SKM-1 treated with dmso at 0.1 percent for 144 hours (cell line): ENCODE measurements at regions not wholly inside any gene's neighbourhood (a gene's known extent, or its start where the extent isn't known, plus 50 kb on each side); places are given as distances from the start of the nearest gene placed in this dataset.

ENCODE experiments used
- DNase-seq: peaks from one replicate; lab custom pipeline; 2025; ENCODE audit not compliant: unreplicated experiment; lab: John Stamatoyannopoulos, UW

DNA sequence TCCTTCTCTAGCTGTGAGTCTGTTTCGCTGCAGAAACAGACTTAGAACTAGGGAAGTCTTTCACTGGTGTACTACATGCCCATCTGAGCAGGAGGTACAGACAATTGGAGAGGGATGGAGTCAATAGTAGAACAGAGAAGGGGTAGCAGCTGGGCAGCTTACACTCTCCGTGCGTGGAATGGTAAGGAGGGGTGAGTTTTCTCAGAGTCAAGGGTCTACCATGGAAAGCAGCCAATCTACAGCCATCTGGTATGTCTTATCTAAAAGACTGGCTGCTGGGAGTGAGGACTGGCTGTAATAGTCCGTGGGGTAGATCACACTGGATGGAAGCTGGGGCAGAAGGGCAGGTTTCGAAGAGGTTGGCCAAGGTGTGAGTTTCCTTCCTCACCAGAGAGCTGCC lies 137.3 kb upstream of the TENM4 start:
- no peak for DNase-seq

DNA sequence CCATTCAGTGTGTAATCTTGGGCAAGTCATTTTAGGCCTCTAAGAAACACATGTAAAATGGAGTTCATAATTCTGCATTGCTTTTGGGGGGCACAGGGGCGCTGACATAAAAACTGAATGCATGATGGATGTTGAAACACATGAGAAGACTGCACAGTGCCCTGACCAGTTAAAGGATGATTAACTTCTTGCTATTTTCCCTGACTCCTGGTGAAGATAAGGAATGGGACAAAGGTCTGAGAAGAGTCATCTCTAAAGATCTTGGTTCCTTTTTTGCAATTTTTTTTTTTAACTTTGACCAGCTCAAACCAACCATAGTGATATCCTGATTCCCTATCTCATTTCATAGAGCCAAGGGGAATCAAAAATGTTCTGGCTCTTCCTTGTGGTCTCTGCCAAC lies 134.9 kb upstream of the TENM4 start:
- no peak for DNase-seq

DNA sequence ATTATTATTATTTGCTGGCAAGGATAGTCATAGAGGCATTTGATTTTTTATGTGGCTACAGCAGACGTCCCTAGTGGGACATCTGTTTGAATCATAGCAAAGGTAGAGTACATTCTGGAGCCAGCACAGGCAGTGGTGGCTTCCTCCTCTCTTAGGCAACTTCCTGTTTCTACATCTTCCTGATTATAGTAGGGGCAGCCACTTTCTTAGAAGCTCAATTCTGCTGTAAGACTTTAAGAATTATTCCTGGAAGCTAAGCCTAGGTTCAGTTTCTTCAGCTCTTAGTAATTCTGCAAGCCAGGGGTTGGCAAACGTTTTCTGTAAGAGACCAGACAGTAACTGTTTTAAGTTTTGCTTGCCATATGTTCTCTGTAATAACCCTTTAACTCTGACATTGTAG lies 129.3 kb upstream of the TENM4 start:
- DNase-seq = peak; percentile 74

DNA sequence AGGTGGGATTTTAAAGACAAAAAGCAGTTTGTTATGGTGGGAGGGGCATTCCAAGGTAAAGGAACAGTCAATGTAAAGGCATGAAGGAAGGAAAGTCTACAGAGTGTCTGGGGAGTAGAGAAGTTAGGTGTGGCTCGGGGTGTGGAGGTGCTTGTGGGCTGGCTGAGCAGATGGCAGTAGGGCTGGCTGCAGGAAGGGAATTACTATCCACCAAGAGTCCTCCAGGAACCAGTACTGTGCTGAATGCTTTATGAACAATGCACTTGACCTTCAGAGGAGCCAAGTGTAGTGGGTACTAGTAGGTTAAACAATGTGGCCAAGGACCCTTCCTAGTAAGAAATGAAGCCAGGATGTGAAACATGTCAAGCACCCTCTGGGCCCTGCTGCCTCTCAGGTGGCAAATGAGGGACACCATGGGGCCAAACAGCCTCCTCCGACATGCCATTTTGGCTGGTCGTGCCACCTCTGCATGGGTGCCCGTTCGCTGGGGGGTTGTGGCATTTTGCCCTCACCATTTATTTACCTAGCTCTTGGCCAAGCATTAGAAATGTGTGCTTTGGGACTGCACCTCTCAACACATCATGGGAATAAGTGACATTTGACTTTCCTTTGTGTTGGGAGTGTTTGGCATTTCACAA lies 123.6 kb upstream of the TENM4 start:
- no peak for DNase-seq

DNA sequence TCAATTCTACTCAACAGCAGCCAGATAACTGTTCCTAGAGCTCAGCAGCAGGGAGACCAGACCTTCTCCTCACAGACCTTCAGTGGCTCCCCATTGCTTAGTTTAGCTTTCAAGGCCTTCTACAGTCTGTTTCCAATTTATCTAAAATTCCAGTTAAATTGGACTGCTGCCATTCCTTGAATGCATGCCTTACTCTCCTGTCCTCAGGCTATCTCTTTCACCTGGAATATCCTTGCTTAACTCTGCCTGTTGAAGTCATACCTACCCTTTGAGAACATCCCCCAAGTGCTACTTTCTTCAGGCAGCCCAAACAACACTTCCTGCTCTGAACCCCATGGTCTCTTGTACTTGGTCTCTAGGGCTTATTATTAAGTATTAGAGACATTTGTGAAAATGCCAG lies 120.7 kb upstream of the TENM4 start:
- no peak for DNase-seq

DNA sequence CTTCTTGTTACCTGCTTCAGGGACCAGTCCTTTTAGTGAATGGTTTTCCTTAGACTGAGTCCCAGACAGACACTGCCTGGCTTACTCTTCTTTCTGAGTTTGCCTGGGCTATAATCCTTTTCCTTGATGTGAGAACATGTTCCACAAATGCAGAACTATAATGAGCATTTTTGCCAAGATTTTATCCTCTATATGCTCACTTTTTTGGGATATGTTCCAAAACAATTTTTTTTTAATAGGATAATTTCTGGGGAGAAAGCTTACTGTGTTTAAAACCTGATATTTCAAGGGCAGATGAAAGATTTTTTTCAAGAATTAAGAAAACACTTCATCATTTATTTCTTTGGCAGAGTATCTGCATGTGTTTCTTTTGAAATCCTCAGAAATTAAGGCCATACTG lies 110.0 kb upstream of the TENM4 start:
- DNase-seq = no peak

DNA sequence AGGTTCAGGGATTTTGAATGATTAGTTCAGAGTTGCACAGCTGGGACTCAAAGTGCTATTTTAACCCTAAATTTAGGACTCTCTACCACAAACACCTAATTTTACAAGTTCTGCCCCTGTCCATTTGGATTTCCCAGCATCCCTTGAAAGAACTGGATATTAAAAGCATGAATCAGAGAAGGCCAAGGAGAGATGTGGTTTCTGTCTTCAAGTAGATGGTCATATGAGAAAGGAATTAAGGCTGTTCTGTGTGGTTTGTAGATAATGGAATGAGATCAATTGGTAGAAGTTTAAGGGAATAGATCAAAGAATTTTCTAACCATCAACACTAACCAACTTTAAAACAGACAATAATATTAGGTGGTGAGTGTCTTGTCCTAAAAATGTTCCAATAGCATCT lies 106.4 kb upstream of the TENM4 start:
- DNase-seq = no peak

DNA sequence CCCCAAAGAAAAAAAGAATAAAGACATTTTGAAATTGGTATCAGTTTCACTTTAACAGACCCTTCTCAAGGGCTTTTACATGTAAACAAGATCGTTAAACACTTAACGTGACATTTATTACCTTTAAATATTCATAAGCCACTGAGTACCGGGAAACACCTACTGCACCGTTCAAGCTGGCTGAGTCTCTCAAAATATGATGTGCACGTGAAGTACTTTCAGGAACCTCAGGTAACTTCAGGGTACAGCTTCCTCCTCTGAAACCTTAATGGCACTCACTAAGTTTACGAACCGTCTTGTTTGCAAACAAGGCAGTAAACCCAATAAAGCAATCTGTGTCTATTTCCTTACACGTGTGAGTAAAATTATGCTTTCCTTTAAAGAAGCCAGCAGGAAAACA lies 105.5 kb upstream of the TENM4 start:
- no peak for DNase-seq

DNA sequence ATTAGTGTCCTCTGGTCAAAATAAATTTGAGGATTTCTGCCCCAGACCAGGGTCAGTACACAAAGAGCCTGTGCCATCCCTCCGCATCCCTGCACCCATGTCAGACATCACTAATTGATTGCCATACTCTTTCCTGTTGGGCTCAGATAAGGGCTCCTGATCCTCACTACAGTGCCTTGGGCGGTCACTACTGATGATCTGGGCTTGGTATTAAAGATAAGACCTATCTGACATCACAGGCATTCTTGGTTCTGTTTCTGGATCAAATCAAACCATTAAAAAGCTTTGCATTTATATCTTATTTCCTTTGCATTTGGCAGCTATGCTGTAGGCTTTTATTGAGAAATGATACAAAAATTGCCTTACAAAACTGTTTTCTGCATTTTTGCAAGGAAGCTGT lies 103.5 kb upstream of the TENM4 start:
- no peak for DNase-seq

DNA sequence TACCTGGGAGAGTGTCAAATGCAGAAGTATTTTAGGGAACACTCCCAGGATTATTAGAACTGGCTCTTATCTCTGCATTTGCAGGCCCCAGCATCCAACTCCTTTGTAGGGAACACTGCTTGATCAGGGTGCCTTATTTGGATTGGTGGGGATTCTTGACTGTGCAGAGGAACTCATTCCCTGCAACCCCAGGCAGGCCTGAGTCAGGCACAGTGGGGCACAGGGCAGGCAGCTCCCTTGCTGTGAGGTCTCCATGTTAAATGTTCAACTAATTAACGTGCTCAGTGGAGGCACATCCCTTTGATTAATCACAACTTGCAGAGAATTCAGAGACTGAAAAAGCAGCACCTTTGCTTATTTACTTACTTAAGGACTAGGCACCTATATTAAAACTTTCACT lies 102.3 kb upstream of the TENM4 start:
- DNase-seq = no peak

DNA sequence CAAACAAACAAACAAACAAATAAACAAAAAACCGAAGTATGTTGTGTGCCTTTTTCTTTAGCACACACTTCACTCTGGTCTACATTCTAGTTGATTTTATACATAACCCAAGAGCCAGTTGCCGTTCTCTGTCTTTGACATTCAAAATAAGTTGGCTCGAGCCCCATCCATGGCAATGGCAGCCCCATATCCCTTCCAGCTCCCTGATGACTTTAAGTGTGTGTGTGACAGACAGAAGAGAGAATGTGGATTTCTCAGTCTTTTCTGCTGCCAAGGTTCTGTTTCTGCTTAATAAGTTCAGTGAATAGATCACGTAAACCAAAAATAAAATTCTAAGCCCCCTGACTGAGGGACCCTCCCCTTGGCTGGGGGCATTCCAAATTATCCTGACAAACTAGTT lies 100.6 kb upstream of the TENM4 start:
- DNase-seq = no peak

DNA sequence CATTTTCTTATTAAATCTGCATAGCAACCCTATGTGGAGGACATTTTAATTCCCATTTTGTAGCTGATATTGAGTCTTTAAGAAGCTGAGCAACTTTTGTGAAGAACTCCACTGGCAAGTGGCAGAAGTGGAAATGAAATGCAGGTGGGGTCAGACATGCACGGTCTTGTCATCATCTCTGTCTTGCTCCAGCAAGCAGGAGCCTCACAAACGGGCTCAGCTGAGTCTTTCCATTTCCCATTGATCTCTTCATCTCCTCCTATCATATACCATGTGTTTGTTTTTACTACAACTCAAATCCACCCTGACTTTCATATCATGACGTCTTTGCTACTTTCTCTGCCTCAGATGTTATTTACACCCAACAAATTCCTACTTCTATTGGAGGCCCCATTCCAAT lies 97.9 kb upstream of the TENM4 start:
- no peak for DNase-seq

DNA sequence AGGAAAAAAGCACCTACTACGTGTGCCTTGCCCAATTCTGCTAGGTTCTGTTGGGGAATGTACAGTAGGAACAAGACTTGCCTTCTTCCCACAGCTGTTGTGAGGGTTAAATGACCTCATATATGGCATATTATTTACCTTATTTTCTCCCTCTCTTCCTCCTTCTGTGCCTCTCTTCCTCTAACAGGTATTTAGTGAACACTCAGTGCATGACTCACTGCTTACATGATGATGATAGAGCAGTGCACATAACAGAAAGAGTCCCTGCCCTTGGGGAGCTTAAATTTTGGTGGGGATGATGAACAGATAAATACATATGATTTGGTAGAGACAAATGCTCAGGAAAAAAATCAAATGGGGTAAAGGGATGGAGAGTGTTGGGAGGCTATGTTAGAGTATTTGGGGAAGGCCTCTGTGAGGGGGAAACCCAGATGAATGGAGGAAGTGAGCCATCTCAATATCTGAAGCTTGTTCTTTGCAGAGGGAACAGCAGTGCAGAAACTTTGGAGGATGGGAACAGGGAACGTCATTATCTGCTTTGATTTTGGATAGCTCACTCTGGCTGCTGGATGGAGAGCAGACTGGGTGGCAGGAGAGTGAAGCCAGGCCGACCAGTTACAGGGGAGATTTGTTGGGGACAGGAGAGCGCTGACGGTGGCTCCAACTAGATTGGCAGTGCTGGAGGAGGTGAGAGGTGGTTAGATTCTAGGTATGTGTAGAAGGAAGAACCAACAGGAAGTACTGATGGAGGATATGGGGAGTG lies 95.5 kb upstream of the TENM4 start:
- no peak for DNase-seq

DNA sequence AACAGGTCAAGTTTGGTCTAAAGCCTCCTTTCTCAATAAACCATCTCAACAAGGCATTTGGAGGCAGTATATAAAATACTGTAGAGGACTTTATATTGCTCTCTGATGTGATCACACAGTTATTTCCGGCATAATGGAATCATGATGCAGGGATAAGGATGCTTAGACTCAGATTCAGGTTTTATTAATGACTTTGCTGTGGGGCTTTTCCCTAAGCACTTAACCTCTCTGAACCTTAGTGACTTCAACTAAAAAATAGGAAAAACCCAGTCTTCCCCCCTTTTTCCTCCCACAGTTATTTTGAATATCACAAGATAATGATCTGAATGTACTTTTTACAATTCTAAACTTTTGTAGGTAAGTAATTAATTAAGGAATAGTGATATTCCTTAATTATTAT lies 94.8 kb upstream of the TENM4 start:
- no peak for DNase-seq

DNA sequence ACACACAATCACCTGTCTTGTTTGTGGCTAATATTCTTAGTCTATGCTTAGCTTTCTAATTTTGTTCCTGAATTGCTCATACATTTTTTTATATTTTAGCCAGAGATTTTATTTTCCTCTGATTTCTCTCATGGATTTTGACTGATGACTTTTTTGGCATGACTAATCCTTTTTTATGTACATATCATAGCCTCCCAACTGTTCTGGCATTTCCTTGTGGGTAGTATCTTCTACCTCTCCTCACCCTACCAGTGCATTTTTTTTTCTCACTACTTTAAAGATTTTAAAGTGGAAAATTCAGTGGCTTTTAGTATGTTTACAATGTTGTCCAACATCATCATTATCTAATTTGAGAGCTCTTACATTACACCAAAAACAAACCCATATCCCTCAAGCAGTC lies 84.4 kb upstream of the TENM4 start:
- DNase-seq = no peak

DNA sequence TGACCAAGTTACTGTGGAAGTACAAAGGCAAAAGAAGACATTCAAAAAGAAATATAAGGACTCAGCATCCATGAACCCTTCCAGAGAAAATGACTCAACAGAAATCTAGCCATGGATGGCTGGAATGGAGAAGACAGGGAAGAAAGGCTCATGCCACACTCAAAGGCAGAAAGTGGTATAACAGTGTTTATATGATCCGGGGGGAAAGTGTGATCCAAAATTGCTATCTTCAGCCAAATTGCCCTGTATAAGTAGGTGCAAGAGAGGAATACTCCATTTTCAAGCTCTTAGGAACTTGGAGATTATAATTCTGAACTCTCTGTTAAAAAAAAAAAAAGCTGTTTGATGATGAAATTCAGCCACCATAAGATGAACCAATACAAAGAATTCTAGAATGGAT lies 81.8 kb upstream of the TENM4 start:
- no peak for DNase-seq

DNA sequence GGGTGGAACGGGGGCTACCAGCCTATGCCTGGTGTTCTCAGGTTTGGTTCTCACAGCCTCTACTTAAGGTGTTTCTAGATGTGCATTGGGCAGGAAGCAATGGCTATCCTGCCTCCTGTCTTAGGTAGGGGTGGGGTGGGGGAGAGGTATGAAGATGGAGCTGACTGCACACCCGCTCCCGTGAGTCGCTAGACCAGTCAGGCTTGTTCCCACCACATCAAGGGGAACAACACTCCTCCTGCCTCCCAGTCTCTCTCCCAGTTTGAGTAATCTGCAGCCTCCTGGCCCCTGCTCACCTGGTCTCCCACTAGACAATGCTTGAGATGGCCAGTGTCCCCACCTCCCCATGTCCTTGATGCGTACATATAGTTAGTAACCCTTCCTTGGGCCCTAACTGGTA lies 79.3 kb upstream of the TENM4 start:
- no peak for DNase-seq

DNA sequence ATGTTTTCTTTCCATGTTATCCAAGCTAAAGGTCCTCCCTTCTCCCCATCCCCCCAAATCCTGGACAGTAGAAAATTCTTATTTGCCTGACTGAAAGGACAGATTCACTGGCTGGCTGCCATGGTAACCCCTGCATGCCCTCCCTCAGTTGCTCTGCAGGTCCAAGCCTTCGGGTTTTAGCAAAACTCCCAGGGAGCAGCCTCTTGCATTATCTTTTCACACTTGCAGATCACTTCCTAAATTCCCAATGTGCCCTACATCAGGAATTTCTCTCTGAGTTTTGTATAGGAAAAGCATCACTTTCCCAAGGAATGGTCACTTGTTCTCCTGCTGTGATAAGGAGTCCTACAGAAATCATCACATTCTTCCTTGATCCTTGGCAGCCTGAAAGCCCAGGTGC lies 75.0 kb upstream of the TENM4 start:
- no peak for DNase-seq

DNA sequence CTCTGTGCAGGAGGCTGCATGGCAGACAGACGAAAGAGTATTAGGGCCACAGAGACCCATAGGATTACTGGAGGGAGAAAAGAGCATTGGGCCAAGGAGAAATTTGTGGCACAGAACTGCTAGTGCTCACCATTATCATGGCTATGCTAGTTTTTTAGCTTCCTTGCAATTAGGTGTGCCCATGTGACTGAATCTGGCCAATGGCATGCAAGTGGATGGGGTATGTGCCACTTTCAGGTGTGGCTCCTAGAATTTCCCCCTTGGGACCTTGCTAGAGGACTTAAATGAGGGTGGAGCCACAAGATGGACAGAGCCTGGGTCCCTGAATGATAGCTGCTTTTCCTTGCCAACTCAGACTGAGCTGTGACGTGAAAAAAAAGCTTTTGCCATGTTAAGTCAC lies 73.9 kb upstream of the TENM4 start:
- DNase-seq = no peak

DNA sequence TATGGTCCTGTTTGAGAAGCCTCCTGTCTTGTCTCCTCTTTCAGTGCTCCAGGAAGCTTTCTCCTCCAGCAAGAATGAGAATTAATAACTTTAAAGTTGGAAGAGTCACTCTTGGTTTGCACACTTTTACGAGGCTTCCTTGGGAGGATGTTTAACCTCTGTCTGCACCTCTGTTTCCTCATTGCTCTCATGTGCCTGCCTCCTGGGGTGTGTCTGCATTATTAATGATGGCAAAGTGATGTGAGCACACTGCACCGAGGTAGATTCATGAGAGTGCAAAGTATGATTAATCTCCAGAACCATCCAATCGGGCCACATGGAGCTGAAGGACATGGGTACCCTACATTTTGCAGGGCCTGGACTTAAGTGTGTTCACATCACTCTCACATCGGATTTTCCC lies 73.5 kb upstream of the TENM4 start:
- no peak for DNase-seq

DNA sequence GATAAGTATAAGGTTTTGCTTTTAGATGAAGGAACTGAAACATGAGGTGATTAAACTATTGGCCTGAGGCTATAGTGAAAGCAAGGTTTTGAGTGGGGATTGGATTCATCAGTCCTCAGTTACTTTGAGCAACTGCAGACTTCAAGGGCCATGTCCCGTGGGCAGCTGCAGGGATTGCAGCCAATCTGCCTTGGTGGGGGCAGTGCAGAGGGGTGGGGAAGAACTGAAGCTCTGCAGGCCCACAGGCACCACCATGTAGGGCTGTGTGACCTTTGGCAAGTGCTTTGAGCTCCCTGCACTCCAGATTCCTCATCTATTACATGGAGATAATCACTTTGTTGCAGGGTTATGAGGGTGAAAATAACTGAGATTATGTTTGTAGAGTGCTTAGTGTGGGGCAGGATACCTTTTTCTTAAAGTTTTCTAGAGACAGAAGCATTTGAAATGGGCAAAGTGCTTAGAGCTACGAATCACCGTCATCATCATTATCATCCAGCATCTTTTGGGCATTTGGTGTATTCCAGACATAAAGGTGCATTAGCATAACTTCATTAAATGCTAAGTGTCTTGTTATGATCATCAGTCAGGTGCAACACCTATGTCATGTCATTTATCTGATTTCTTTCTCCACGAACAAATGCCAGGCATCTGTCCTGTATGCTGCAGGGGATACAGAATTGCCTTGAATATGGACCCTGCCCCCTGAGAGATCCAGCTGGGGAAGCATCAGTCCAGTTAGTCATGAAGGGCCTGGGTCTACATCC lies 72.1 kb upstream of the TENM4 start:
- DNase-seq = no peak

DNA sequence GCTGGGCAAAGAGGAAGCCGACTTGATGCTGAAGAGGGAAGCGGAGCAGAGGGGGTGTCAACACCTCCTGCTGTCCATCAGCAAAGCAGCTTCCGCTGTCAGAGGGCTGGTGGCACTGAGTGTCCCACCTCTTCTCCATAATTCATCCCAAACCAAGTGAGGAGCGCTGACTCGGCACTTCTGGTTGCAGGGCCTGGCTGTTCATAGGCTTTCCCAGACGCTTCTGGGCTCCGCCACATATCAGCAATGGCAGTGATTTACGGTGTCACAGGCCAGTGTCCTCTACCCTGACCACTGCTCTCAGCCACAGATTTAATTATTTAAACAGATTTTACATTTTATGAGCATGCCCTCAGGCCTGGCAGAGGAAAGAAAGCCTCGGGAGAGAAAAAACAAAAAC lies 70.1 kb upstream of the TENM4 start:
- DNase-seq = no peak
